Breast epithelium (tissue), 4 donors: ENCODE measurements at regions not wholly inside any gene's neighbourhood (a gene's known extent, or its start where the extent isn't known, plus 50 kb on each side); places are given as distances from the start of the nearest gene placed in this dataset.

ENCODE experiments used
- DNase-seq, 2 donors: peaks; one replicate each; pipeline ENCODE4 v3.0.0-alpha.2; 2019; ENCODE audit warnings: low spot score in 2 of 2
- H3K27ac ChIP-seq, 2 donors: fragments of 200-600 bp; sonication (generic) in 1 of 2; one replicate each; pipeline ENCODE4 v1.5.1; 2016 to 2019; ENCODE audit warnings: mild to moderate bottlenecking in 1 of 2
- H3K27me3 ChIP-seq, 2 donors: fragments of 200-600 bp; sonication (generic) in 1 of 2; one replicate each; pipeline versions ENCODE4 v1.5.1 to v1.6.0; 2017 to 2019; ENCODE audit warnings: control low read depth in 1 of 2, mild to moderate bottlenecking in 1 of 2
- H3K36me3 ChIP-seq: fragments of 200-600 bp; one replicate; pipeline ENCODE4 v1.5.1; 2019
- H3K4me1 ChIP-seq, 2 donors: fragments of 200-600 bp; sonication (generic); one replicate each; pipeline ENCODE4 v1.5.1; 2016 to 2019; ENCODE audit warnings: control low read depth in 1 of 2
- H3K4me3 ChIP-seq, 3 donors: fragments of 200-600 bp; sonication (generic); 1 replicate in 2 of 3; 2 replicates in 1 of 3; pipeline ENCODE4 v1.5.1; 2016 to 2019; ENCODE audit warnings: mild to moderate bottlenecking in 3 of 3, moderate library complexity in 2 of 3
- H3K9me3 ChIP-seq, 2 donors: fragments of 200-600 bp; sonication (generic) in 1 of 2; one replicate each; pipeline ENCODE4 v1.5.1; 2016 to 2019; ENCODE audit warnings: control low read depth in 1 of 2
- CTCF ChIP-seq, 3 donors: fragments of 450-650 bp; IDR thresholded peaks; one replicate each; pipeline ENCODE4 v1.5.1; 2016 to 2017; ENCODE audit warnings: antibody characterized with exemption in 3 of 3, mild to moderate bottlenecking in 3 of 3, moderate library complexity in 3 of 3
- POLR2A ChIP-seq: fragments of 450-650 bp; IDR thresholded peaks from one replicate; pipeline ENCODE4 v1.6.1; 2016; ENCODE audit warnings: antibody characterized with exemption, mild to moderate bottlenecking, moderate library complexity
- POLR2AphosphoS5 ChIP-seq, 3 donors: sonication (generic); formaldehyde crosslinking; IDR thresholded peaks; one replicate each; pipeline ENCODE4 v1.6.1; 2017; ENCODE audit warnings: antibody characterized with exemption in 3 of 3
- intact Hi-C: fragments of 100-400 bp; cut with DNase I; formaldehyde crosslinking; loops from one replicate; pipeline ENCODE4 v1.15.1; 2023; ENCODE audit warnings: low total_unique reads

- Histone ChIP-seq H3K27me3 (no peaks in the 10 kb centered on the region), H3K4me3 (no peak overlapping the region), H3K4me1 (no peaks in the 10 kb centered on the region), H3K36me3 (no peaks in the 10 kb centered on the region), H3K9me3 (no peaks in the 10 kb centered on the region), H3K27ac (no peak overlapping the region)
- DNase-seq: peak in 1 of 2 donors; percentile 12
- intact Hi-C loops: no loop called here
- TF ChIP-seq POLR2AphosphoS5 (IDR thresholded peaks at IDR 0.05) (no peak), CTCF (IDR thresholded peaks at IDR 0.05) (no peak), POLR2A (no peak)
These were observed 245.1 kb downstream of the MYLK4 start for GRCh38 chr6:2505624-2506023.

GRCh38 chr6:2504495-2505064 is 246.1 kb downstream of the MYLK4 start:
- Histone ChIP-seq H3K4me3 (no peak overlapping the region), H3K27ac (peak overlapping the region; percentile 40 to 68), H3K36me3 (no peaks in the 10 kb centered on the region), H3K9me3 (no peaks in the 10 kb centered on the region), H3K27me3 (no peaks in the 10 kb centered on the region), H3K4me1 (no peaks in the 10 kb centered on the region)
- TF ChIP-seq CTCF (IDR thresholded peaks at IDR 0.05) (no peak), POLR2AphosphoS5 (IDR thresholded peaks at IDR 0.05) (no peak), POLR2A (no peak)
- no peak for DNase-seq
- intact Hi-C loops: no loop called here

- H3K9me3 ChIP-seq: no peaks in the 10 kb centered on the region
- no peaks in the 10 kb centered on the region for H3K36me3 ChIP-seq
- no peak for DNase-seq
- no peak overlapping the region for H3K4me3 ChIP-seq
- no peaks in the 10 kb centered on the region for H3K4me1 ChIP-seq
- intact Hi-C loops: no loop called here
- no peaks in the 10 kb centered on the region for H3K27me3 ChIP-seq
- TF ChIP-seq CTCF (IDR thresholded peaks at IDR 0.05): no peak
- no peak for TF ChIP-seq POLR2AphosphoS5 (IDR thresholded peaks at IDR 0.05)
- TF ChIP-seq POLR2A: no peak
- peak overlapping the region; percentile 40 to 68 for H3K27ac ChIP-seq
These were observed 246.8 kb downstream of the MYLK4 start for GRCh38 chr6:2503816-2504494.

GRCh38 chr6:2502998-2503674 is 247.6 kb downstream of the MYLK4 start:
- Histone ChIP-seq H3K4me3 (no peak overlapping the region), H3K27me3 (no peaks in the 10 kb centered on the region), H3K4me1 (no peaks in the 10 kb centered on the region), H3K9me3 (no peaks in the 10 kb centered on the region), H3K27ac (peak overlapping the region; percentile 73 to 84), H3K36me3 (no peaks in the 10 kb centered on the region)
- peak in 1 of 2 donors; percentile 57 for DNase-seq
- TF ChIP-seq POLR2AphosphoS5 (IDR thresholded peaks at IDR 0.05) (no peak), POLR2A (no peak)
- intact Hi-C loops: no loop called here

GRCh38 chr6:2502096-2502997 is 248.4 kb downstream of the MYLK4 start:
- intact Hi-C loops: no loop called here
- no peaks in the 10 kb centered on the region for H3K4me1 ChIP-seq
- no peak for DNase-seq
- TF ChIP-seq POLR2AphosphoS5 (IDR thresholded peaks at IDR 0.05): no peak
- TF ChIP-seq POLR2A: no peak
- TF ChIP-seq CTCF (IDR thresholded peaks at IDR 0.05): no peak
- H3K27me3 ChIP-seq: no peaks in the 10 kb centered on the region
- peak overlapping the region; percentile 73 to 84 for H3K27ac ChIP-seq
- H3K4me3 ChIP-seq: peak overlapping the region in 1 of 3 donors; percentile 2
- no peaks in the 10 kb centered on the region for H3K36me3 ChIP-seq
- H3K9me3 ChIP-seq: no peaks in the 10 kb centered on the region
